HG02852 (cell line): ENCODE measurements at regions not wholly inside any gene's neighbourhood (a gene's known extent, or its start where the extent isn't known, plus 50 kb on each side); places are given as distances from the start of the nearest gene placed in this dataset.

Experiments
- ATAC-seq: cut with Tn5 transposase; IDR thresholded peaks from one replicate; pipeline ENCODE4 v1.9.1; 2021; ENCODE audit warnings: mild to moderate bottlenecking, moderate library complexity; ENCODE audit not compliant: unreplicated experiment

DNA sequence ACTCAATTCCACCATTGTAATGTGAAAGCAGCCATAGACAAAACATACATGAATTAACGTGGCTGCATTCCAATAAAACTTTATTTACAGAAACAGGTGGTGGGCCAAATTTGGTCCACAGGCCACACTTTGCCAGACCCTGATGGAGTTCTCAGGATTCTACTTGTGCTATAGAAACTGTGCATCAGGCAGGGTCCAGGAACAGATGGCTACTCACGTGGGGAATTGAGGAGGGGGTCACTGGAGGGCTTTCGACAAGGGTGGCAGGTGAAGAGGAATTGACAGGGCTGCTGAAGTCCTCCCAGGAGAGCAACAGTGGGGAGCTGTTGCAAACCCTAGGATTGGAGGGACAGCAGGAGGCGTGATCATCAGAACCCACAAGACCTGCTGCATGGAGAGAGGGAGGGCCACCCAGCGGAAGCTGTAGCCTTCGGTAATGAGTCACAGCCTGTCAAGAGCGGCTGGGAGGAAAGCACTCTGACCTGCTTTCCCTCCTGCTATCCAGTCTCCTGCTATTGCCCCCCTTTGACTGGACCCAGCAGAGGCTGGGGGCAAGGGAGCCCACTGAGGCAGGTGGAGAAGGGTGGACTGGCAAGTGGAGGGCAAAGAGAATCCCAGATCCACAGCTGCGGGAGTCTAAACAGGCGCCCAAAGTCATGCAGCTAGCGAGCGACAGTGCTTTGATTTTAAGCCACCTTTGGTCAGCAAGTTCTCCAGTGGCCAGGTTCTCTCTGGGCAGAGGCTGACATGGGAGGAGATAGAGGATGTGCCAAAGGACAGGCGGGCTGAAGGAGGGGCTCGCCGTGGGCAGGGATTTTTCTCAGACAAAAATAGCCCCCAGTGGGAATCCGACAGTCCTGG lies 138.3 kb upstream of the SMIM23 start:
- ATAC-seq: no peak

DNA sequence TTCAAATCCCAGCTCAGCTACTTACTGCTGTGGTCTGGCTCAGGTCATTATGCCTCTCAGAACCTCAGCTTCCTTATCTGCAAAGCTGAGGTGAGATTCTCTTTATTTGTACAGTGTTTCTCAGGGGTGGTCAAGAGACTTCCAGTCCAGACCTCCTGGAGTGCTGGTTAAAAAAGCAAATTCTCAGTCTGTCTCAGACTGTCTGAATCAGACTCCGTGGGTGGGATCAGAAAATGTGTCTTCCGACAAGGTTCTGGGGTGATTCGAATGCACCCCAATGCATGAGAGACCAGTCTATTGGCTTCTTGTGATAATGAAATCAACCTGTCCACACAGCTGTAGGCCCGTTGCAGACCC lies 137.7 kb upstream of the SMIM23 start:
- no peak for ATAC-seq

- ATAC-seq: no peak
These were observed 137.1 kb upstream of the SMIM23 start for GRCh38 chr5:171648279-171649074.

- ATAC-seq: no peak
These were observed 136.6 kb upstream of the SMIM23 start for GRCh38 chr5:171649075-171649401.

DNA sequence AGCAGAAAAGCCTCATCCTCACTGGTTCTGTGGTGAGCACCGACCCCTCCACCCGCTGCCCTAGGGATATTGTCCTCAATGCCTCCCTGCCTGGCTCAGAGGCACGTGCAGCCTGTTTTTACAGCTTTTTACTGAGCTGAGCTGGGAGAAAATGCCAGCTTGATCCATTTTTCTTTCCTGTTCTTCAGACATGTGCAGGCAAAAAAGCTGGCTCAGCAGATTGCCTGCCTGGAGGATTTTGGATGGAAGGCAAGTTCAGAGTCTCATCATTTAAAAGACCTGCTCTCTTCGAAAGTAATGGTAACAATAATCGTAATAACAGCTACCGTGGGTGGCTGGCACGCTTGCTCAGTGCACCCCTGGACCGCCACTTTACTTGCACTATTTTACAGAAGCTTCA lies 135.0 kb upstream of the SMIM23 start:
- ATAC-seq: no peak

GRCh38 chr5:171651102-171651501 lies 134.5 kb upstream of the SMIM23 start:
- no peak for ATAC-seq

- no peak for ATAC-seq
These were observed 130.7 kb upstream of the SMIM23 start for GRCh38 chr5:171654881-171655280.

GRCh38 chr5:171657473-171657872 lies 128.1 kb upstream of the SMIM23 start:
- no peak for ATAC-seq

DNA sequence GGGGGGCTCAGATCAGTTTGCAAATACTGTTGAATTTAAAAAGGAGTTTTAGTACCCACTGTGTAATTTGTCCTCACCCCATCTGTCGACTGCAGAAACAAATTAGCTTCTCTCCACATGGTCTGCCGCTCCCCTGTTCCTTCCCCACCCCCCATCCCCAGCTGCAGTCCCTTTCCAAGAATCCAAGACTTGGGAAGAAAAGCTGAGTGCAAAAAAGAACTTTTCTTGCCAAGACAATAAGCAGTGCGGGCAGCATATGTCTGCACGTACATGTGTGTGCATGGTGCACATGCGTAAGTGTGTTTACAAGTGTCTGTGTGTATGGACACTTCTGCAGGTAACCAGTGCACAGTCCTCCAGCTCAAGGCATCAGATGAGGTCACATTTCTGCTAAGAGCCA lies 125.7 kb upstream of the SMIM23 start:
- ATAC-seq: no peak

- ATAC-seq: no peak
These were observed 125.2 kb upstream of the SMIM23 start for GRCh38 chr5:171660434-171660833.

DNA sequence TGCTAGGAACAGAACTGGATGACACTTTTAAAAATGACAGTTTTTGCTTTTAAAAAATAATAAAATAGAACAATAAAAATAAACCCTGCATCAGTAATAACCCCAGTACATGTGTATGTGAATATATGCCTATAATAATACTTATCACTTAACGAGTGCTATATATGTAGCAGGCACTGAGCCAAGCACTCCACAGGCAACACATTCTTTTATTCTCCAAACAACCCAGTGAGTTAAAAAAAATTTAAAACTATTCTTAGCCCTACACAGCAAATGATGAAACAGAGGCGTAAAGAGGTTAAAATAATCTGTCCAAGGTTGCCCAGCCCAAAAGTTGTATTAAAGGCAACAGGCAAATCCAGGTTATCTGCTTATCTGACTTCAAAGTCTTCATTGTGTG lies 124.5 kb upstream of the SMIM23 start:
- no peak for ATAC-seq

DNA sequence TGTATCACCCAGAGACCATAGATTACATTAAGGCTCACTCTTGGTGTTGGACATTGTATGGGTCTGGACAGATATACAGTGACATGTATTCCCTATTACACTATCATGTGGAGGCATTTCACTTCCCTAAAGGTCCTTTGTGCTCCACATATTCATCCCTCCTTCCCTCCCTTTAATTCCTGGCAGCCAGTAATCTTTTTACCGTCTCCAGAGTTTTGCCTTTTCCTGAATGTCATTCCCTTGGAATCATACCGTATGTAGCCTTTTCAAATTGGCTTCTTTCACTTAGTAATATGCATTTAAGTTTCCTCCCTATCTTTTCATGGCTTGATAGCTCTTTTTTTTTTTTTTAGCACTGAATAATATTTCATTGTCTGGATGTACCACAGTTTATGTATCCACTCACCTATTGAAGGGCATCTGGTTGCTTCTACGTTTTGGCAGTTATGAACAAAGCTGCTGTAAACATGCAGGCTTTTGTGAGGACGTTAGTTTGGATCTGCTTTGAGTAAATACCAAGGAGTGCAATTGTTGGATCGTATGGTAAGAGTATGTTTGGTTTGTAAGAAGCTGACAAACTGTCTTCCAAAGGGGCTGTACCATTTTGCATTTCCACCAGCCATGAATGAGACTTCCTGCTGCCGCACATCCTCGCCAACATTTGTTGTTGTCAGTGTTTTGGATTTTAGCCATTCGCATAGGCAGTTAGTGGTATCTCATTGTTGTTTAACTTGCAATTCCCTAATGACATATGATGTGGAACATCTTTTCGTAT lies 122.1 kb upstream of the SMIM23 start:
- no peak for ATAC-seq

DNA sequence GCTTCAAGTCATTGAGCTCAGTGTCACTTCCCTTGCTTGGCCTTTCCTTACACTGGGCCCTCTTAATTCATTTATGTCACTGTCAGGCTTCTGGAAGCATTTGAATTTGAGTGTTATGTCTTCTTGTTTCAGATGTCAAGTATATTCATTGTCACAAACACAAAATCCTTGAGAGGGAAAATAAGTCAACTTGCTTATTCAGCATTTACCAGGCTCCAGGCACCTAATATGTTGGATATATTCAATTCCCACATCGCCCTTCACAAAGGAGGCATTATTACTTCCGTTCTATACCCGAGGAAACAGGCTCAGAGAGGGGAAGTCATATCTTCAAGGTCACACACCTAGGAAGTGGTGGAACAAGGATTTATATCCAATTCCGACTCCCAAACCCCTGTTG lies 121.1 kb upstream of the SMIM23 start:
- no peak for ATAC-seq

- ATAC-seq: no peak
These were observed 118.8 kb upstream of the SMIM23 start for GRCh38 chr5:171666815-171667214.

DNA sequence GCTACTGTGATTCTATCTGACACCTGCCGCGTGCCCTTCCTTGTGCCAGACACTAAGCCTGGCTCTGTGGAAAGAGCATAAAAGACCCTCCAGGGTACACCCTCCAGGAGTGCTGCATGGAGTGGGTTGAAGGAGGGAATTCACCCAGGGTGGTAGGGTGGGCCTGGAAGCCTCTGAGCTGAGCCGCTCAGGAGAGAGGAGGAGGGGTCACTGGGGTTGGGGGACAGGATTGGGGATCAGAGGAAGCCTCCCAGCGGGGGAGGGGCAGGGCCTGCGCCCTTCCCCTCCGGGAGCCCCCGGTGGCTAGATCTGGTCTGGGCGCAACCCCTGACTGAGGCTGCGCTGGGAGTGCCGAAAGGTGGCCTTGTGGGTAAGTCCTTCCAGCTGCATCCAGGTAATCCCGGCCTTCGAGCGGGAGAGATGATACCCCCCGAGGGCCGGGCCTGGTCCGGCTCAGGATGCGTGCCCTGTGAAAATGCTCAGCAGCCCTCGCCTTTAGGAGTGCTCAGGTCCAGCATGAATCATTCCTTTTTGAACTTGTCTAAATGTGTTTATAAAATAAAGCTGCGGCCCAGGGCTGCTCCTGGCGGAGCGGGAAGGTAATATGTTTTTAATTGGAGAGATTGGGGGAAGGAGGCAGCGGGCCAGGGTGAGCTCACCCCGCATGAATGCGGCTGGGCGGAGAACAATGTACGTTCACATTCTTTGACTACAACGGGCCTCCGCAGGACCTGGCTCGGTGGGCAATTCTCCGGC lies 118.1 kb upstream of the SMIM23 start:
- no peak for ATAC-seq

- no peak for ATAC-seq
These were observed 117.6 kb upstream of the SMIM23 start for GRCh38 chr5:171668097-171668412.

DNA sequence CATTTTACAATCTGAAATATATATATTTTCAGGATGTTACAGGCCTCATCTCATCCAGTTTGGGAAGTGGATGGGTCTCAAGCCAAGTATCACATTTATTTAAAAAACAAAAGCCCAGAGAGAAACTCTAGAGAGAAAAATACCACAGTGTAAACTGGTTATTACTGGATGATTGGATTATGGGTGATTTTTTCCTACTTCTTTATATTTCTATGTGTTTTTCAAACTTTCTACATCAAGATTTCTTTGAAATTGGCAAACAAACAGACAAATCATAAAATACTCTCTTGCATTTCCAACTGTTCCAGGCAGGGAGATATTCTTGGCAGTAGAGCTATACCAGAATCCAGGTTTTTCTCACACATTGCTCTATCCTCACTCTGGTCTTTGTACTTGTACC lies 116.0 kb upstream of the SMIM23 start:
- no peak for ATAC-seq

DNA sequence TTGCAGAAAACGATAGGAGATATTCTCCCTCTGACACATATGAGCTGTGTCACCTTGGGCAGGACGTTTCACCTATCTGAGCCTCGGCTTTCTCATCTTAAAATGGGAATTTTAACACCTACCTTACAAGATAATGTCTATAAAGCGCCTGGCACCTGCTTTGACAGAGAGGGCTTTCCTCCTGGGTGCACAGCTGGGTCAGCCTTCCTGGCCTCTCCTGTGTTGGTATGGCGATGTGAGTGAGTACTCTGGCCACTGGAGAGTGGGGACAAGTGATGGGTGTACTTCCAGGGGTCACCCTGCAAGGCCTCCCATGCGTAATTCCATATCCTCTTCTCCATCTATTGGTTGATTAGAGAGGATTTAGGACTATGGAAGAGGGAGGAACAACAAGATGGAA lies 113.1 kb upstream of the SMIM23 start:
- no peak for ATAC-seq

GRCh38 chr5:171673328-171673727 lies 112.3 kb upstream of the SMIM23 start:
- ATAC-seq: no peak

DNA sequence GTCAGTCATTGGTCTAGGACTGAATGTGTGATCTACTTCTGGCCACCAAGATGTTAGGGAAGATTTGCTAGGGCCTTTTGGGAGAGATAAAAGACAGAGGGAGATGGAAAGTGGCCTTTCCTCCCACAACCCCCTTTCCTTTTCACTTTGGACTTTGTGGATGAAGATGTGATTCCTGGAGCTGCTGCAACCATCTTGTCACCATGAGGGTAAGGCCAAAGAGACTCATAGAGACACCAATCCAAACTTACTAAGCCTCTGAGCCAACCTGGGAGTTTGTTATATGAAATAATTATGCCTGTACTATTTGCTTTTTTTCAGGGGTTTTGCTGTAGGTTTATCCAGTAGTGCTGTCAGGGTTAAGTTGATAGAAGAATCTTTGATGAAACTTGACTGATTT lies 111.8 kb upstream of the SMIM23 start:
- no peak for ATAC-seq

- no peak for ATAC-seq
These were observed 110.1 kb upstream of the SMIM23 start for GRCh38 chr5:171675511-171675910.
